ENCODE measurements at regions not wholly inside any gene's neighbourhood (a gene's known extent, or its start where the extent isn't known, plus 50 kb on each side); places are given as distances from the start of the nearest gene placed in this dataset.

- peaks cover under 1% of the 10 kb centered on the region for H3K27me3 ChIP-seq (replicated peaks)
- H3K4me3 ChIP-seq, result no peak overlapping the region
- no peak overlapping the region for H3K27ac ChIP-seq
- no peaks in the 10 kb centered on the region for H3K9me3 ChIP-seq (replicated peaks)
- peak in 1 of 2 experiments; percentile 16 for DNase-seq (ENCODE audit: low read depth in 1 of 2, low spot score in 2 of 2)
- peaks cover 14% of the 10 kb centered on the region for H3K4me1 ChIP-seq (replicated peaks)
- no peaks in the 10 kb centered on the region for H3K36me3 ChIP-seq
These were observed 54.2 kb downstream of the TMEM100 start for GRCh38 chr17:55668312-55668920.

DNA sequence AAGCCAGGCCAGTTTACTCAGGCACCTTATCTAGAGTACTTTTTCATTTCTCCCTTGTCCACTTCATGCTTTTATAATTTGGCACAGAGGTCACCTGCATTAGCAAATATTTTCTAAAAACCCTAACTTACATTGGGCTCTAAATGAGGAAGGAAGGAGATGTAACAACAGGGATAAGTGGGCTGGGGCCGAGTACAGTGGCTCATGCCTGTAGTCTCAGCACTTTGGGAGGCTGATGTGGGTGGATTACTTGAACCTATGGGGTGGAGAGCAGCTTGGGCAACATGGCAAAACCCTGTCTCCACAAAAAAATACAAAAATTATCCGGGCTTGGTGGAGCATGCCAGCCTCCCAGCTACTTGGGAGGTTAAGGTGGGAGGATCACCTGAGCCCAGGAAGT is 55.9 kb downstream of the TMEM100 start:
- Histone ChIP-seq H3K27me3 (replicated peaks) (peaks cover 5% of the 10 kb centered on the region), H3K9me3 (replicated peaks) (no peaks in the 10 kb centered on the region), H3K36me3 (no peaks in the 10 kb centered on the region), H3K4me3 (no peak overlapping the region), H3K4me1 (replicated peaks) (peaks cover 14% of the 10 kb centered on the region), H3K27ac (no peak overlapping the region)
- DNase-seq (ENCODE audit: low read depth in 1 of 2, low spot score in 2 of 2), result no peak

DNA sequence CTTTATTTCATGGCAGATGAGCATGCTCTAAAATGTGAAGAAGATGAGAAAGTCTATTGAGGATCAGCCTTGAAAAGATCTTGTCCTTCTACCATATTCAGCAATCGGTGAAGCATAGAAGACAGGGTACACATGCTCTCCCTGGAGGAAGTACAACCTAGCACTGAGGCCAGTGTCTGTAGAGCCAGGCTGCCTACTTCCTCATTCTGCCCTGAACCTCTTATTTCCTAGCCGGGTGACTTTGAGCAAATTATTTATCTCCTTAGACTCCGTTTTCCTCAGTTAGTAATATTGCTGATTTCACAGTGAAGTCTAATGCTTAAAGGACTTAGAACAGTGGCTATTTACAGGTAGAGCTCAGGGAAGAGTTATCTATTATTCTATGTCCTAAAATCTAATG is 58.4 kb downstream of the TMEM100 start:
- Histone ChIP-seq H3K9me3 (replicated peaks) (no peaks in the 10 kb centered on the region), H3K4me1 (replicated peaks) (peaks cover 14% of the 10 kb centered on the region), H3K36me3 (no peaks in the 10 kb centered on the region), H3K27me3 (replicated peaks) (peaks cover 5% of the 10 kb centered on the region), H3K4me3 (no peak overlapping the region), H3K27ac (no peak overlapping the region)
- no peak for DNase-seq (ENCODE audit: low read depth in 1 of 2, low spot score in 2 of 2)

GRCh38 chr17:55663400-55663799 is 59.3 kb downstream of the TMEM100 start:
- Histone ChIP-seq H3K27me3 (replicated peaks) (peaks cover 5% of the 10 kb centered on the region), H3K4me3 (no peak overlapping the region), H3K9me3 (replicated peaks) (no peaks in the 10 kb centered on the region), H3K4me1 (replicated peaks) (peaks cover 9% of the 10 kb centered on the region), H3K27ac (no peak overlapping the region), H3K36me3 (no peaks in the 10 kb centered on the region)
- no peak for DNase-seq (ENCODE audit: low read depth in 1 of 2, low spot score in 2 of 2)

DNA sequence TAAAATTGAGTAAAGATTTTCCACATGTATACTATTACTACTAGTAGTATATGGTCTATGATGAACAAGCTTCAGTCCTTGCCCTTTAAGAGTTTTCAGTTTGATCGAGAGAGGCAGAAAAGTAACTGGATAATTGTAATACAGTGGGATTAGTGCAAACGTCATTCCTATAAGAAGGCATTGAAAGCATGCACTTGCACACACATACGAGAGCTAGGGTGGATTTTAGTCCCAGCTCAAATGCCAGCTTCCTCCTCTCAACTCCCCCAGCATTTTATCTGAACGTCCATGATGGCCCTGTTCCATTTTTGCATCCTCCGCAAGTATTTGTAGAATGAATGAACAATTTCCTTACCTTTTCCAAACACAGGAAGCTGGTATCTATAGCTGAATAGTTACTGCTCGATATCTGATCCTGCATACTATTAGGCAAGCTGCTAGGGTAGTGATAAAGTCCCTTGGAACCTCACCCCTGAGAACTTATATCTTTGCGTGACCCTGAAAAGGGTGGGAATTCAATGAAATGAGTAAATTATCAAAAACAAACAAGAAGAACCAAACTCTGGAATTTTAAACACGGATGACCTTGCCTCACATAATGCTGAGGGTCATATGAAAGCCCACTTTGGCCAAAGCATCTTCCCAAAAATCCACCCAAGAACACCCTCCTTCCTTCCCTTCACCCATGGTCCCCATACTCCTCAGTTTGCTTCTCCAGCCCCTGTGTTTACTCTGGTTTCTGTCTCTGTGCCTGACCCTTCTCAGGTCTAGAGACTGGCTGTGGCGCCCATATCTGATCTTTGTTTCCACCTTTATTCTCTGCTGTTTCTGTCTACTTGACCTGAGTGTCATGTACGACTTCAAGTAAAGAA is 60.5 kb downstream of the TMEM100 start:
- peaks cover 5% of the 10 kb centered on the region for H3K27me3 ChIP-seq (replicated peaks)
- H3K4me3 ChIP-seq, result no peak overlapping the region
- no peak overlapping the region for H3K27ac ChIP-seq

GRCh38 chr17:55661256-55661758 is 61.4 kb downstream of the TMEM100 start:
- no peaks in the 10 kb centered on the region for H3K9me3 ChIP-seq (replicated peaks)
- no peak overlapping the region for H3K4me3 ChIP-seq
- peaks cover 5% of the 10 kb centered on the region for H3K27me3 ChIP-seq (replicated peaks)
- DNase-seq (ENCODE audit: low read depth in 1 of 2, low spot score in 2 of 2), result no peak
- H3K4me1 ChIP-seq (replicated peaks), result no peaks in the 10 kb centered on the region
- H3K36me3 ChIP-seq, result no peaks in the 10 kb centered on the region
- H3K27ac ChIP-seq, result no peak overlapping the region

More for the DNA sequence above, 60.5 kb downstream of the TMEM100 start:
- DNase-seq (ENCODE audit: low read depth in 1 of 2, low spot score in 2 of 2), result no peak
- Histone ChIP-seq H3K9me3 (replicated peaks) (no peaks in the 10 kb centered on the region), H3K36me3 (no peaks in the 10 kb centered on the region), H3K4me1 (replicated peaks) (no peaks in the 10 kb centered on the region)

DNA sequence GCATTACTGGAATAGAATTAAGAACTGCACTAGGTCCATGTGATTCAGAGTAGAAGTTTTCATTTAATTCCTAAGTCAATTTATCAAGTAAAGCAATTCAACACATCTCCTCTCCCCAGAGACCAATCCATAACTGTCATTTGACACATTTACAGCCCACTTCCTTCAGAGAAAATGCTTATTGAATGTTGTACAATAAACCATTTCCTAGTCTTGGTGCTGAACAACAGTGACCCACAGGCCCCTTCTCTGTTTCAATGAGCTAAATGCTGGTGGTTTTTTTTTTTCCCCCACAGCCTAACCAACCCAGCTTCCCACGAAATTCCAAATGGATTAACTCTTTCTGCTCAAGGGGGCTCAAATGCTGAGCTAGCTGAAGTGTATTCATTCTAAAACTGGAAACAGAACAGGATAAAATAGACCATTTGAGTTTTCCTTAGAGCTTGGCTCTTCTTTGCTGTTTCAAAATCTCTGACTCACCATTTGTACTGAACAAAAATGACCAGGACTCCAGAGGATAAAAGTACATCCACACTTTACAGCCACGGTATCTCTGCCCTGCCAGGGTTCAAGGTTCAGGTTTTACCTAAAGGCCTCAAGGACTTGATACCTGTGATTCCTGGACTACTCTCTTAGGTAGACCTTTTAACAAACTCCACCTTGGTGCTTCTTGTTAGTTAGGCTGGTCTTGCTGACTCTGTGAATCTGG is 62.3 kb downstream of the TMEM100 start:
- no peak for DNase-seq (ENCODE audit: low read depth in 1 of 2, low spot score in 2 of 2)
- H3K9me3 ChIP-seq (replicated peaks), result no peaks in the 10 kb centered on the region
- H3K36me3 ChIP-seq, result no peaks in the 10 kb centered on the region
- peaks cover 5% of the 10 kb centered on the region; the same call in 1 of the 2 replicates for H3K27me3 ChIP-seq (replicated peaks)
- no peak overlapping the region for H3K27ac ChIP-seq
- H3K4me3 ChIP-seq, result no peak overlapping the region
- no peaks in the 10 kb centered on the region for H3K4me1 ChIP-seq (replicated peaks)

- H3K27ac ChIP-seq, result no peak overlapping the region
- no peaks in the 10 kb centered on the region for H3K4me1 ChIP-seq (replicated peaks)
- peaks cover 5% of the 10 kb centered on the region for H3K27me3 ChIP-seq (replicated peaks)
- no peak overlapping the region for H3K4me3 ChIP-seq
- no peaks in the 10 kb centered on the region for H3K9me3 ChIP-seq (replicated peaks)
- no peak for DNase-seq (ENCODE audit: low read depth in 1 of 2, low spot score in 2 of 2)
- H3K36me3 ChIP-seq, result no peaks in the 10 kb centered on the region
These were observed 63.0 kb downstream of the TMEM100 start for GRCh38 chr17:55659661-55660060.

DNA sequence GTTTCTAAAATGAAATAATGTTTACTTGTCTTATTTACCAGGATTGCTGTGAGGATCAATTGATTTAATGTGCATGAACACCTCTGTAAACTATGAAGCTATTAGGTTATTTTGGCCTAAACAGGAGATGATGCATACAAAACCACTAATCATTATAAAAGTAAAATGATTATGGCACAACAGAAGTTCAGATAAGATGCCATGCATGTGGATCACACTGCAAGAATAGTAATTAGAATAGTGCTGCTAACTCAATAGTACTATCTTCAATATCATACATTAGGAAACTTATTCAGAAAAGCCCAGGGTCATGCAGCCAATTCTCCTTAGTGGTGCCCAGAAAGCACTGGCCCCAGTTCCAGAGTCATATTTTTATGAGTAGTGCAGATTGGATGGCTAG is 66.9 kb downstream of the TMEM100 start:
- H3K9me3 ChIP-seq (replicated peaks), result no peaks in the 10 kb centered on the region
- no peak overlapping the region for H3K27ac ChIP-seq
- DNase-seq (ENCODE audit: low read depth in 1 of 2, low spot score in 2 of 2), result no peak
- no peaks in the 10 kb centered on the region; the same call in 1 of the 2 replicates for H3K27me3 ChIP-seq (replicated peaks)
- H3K36me3 ChIP-seq, result no peaks in the 10 kb centered on the region
- H3K4me1 ChIP-seq (replicated peaks), result no peaks in the 10 kb centered on the region
- no peak overlapping the region for H3K4me3 ChIP-seq

GRCh38 chr17:55654821-55655220 is 67.8 kb downstream of the TMEM100 start:
- Histone ChIP-seq H3K27me3 (replicated peaks) (no peaks in the 10 kb centered on the region; the same call in 1 of the 2 replicates), H3K4me1 (replicated peaks) (no peaks in the 10 kb centered on the region), H3K9me3 (replicated peaks) (no peaks in the 10 kb centered on the region), H3K27ac (no peak overlapping the region), H3K4me3 (no peak overlapping the region), H3K36me3 (no peaks in the 10 kb centered on the region)
- no peak for DNase-seq (ENCODE audit: low read depth in 1 of 2, low spot score in 2 of 2)

DNA sequence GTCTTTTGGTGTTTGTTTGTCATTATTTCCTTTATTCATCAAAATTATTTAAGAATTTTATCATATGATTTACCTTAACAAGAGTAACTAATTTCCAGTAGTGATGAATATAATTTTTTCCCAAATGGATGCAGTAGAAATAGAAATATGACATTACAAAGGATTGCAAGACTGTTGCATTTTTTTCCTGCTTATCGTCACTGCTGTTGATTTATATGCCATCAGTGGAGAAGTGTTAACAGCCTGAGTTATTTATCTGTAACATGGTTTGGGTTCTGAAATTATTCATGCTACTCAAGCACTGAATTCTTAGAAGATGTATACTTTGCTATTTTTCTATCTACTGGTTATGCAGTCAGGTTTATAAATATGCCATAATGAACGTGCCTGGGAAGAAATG is 68.6 kb downstream of the TMEM100 start:
- no peak for DNase-seq (ENCODE audit: low read depth in 1 of 2, low spot score in 2 of 2)
- Histone ChIP-seq H3K27me3 (replicated peaks) (no peaks in the 10 kb centered on the region; the same call in 1 of the 2 replicates), H3K4me1 (replicated peaks) (no peaks in the 10 kb centered on the region), H3K36me3 (no peaks in the 10 kb centered on the region), H3K4me3 (no peak overlapping the region), H3K27ac (no peak overlapping the region), H3K9me3 (replicated peaks) (no peaks in the 10 kb centered on the region)

- DNase-seq (ENCODE audit: low read depth in 1 of 2, low spot score in 2 of 2), result no peak
- Histone ChIP-seq H3K9me3 (replicated peaks) (no peaks in the 10 kb centered on the region), H3K4me3 (no peak overlapping the region), H3K27ac (no peak overlapping the region), H3K4me1 (replicated peaks) (peaks cover 7% of the 10 kb centered on the region), H3K36me3 (no peaks in the 10 kb centered on the region), H3K27me3 (replicated peaks) (no peaks in the 10 kb centered on the region; the same call in 1 of the 2 replicates)
These were observed 69.8 kb downstream of the TMEM100 start for GRCh38 chr17:55652825-55653224.

- H3K9me3 ChIP-seq (replicated peaks), result no peaks in the 10 kb centered on the region
- no peaks in the 10 kb centered on the region; the same call in 1 of the 2 replicates for H3K27me3 ChIP-seq (replicated peaks)
- no peak overlapping the region for H3K27ac ChIP-seq
- H3K4me1 ChIP-seq (replicated peaks), result peaks cover 12% of the 10 kb centered on the region
- no peaks in the 10 kb centered on the region for H3K36me3 ChIP-seq
- no peak overlapping the region for H3K4me3 ChIP-seq
- no peak for DNase-seq (ENCODE audit: low read depth in 1 of 2, low spot score in 2 of 2)
These were observed 70.4 kb downstream of the TMEM100 start for GRCh38 chr17:55652114-55652823.

Data from SJSA1 (cell line).